GM10248 (cell line): ENCODE measurements at regions not wholly inside any gene's neighbourhood (a gene's known extent, or its start where the extent isn't known, plus 50 kb on each side); places are given as distances from the start of the nearest gene placed in this dataset.

ENCODE experiments used
- CTCF ChIA-PET: fragments of 300-600 bp; sonication (Branson Sonifier 250); formaldehyde crosslinking; extraction: SDS; loops from one replicate; lab custom pipeline; 2021; ENCODE audit warnings: antibody characterized with exemption; lab: Yijun Ruan, JAX
- POLR2A ChIA-PET: fragments of 350-650 bp; sonication (Branson Sonifier 250); formaldehyde crosslinking; extraction: SDS; loops from one replicate; lab custom pipeline; 2020; ENCODE audit warnings: antibody characterized with exemption; lab: Yijun Ruan, JAX
- DNase-seq: peaks from one replicate; pipeline ENCODE4 v3.0.0; 2012; ENCODE audit errors: extremely low spot score
- CTCF ChIP-seq: IDR thresholded peaks from 2 replicates; pipeline ENCODE4 v1.5.1; 2012; ENCODE audit warnings: mild to moderate bottlenecking, low read depth; ENCODE audit errors: extremely low read depth, missing control alignments, control extremely low read depth

- ChIA-PET CTCF (interaction anchor here (1.5 kb wide), 1 partner anchor 11 kb away, joined by 3 read pairs; no protein-coding TSS in a partner anchor), POLR2A (no interaction called here)
- no peak for DNase-seq
- no peak for TF ChIP-seq CTCF
Measured at GRCh38 chr2:10498525-10499274, 50.6 kb upstream of the ODC1 start.
